K562 (cell line): ENCODE measurements at regions not wholly inside any gene's neighbourhood (a gene's known extent, or its start where the extent isn't known, plus 50 kb on each side); places are given as distances from the start of the nearest gene placed in this dataset.

ENCODE experiments used
- ATF1 ChIP-seq, 2 experiments: fragments of 450-650 bp in 1 of 2; IDR thresholded peaks; 2 replicates each; pipeline ENCODE4 v1.6.1; 2016; ENCODE audit warnings: missing compliant biosample characterization in 1 of 2, missing genetic modification characterization in 1 of 2
- CHD1 ChIP-seq: fragments of 200-600 bp; sonication (generic); IDR thresholded peaks from one replicate; pipeline ENCODE4 v1.6.1; 2012; ENCODE audit warnings: mild to moderate bottlenecking, moderate library complexity, low read length, inconsistent platforms
- EP300 ChIP-seq: IDR thresholded peaks from 2 replicates; pipeline ENCODE4 v1.6.1; 2012; ENCODE audit warnings: low read length, improper control_type of control experiment
- HNRNPK ChIP-seq: fragments of 200-400 bp; formaldehyde crosslinking; IDR thresholded peaks from one replicate; pipeline ENCODE4 v1.6.1; 2018; ENCODE audit warnings: mild to moderate bottlenecking, low read depth, low read length; ENCODE audit not compliant: poor library complexity, severe bottlenecking
- KLF6 ChIP-seq: fragments of 250-450 bp; sonication (Bioruptor Pico); IDR thresholded peaks from 2 replicates; pipeline ENCODE4 v1.4.0; 2020; ENCODE audit warnings: mild to moderate bottlenecking, moderate library complexity, borderline replicate concordance
- MAZ ChIP-seq, 2 experiments: fragments of 450-650 bp in 1 of 2; sonication (generic) in 1 of 2; formaldehyde crosslinking; IDR thresholded peaks in 1 of 2; conservative IDR thresholded peaks in 1 of 2; 2 replicates each; pipeline versions ENCODE4 v1.4.0 to v1.5.0; 2020; ENCODE audit warnings: mild to moderate bottlenecking in 1 of 2, missing genetic modification reagents in 1 of 2
- MEF2D ChIP-seq: conservative IDR thresholded peaks from 2 replicates; pipeline ENCODE4 v1.6.1; 2016; ENCODE audit warnings: low read depth, missing genetic modification characterization, missing compliant biosample characterization
- RNF219 ChIP-seq: fragments of 250-450 bp; sonication (Bioruptor Pico); IDR thresholded peaks from 2 replicates; pipeline ENCODE4 v1.5.0; 2022; ENCODE audit warnings: mild to moderate bottlenecking
- YBX1 ChIP-seq: fragments of 450-650 bp; IDR thresholded peaks from 2 replicates; pipeline ENCODE4 v1.7.1; 2016; ENCODE audit warnings: mild to moderate bottlenecking
- ZMIZ1 ChIP-seq, 2 experiments: fragments of 150-350 bp in 1 of 2; IDR thresholded peaks; 2 replicates each; pipeline ENCODE4 v1.6.1; 2012 to 2016; ENCODE audit warnings: low read depth in 2 of 2, low read length in 2 of 2, mild to moderate bottlenecking in 1 of 2, moderate library complexity in 1 of 2
- ZNF175 ChIP-seq: fragments of 200-800 bp; sonication (Bioruptor generic); IDR thresholded peaks from 2 replicates; pipeline ENCODE4 v1.6.1; 2016; ENCODE audit warnings: low read depth, mild to moderate bottlenecking, missing genetic modification characterization, missing compliant biosample characterization
- ZNF644 ChIP-seq: fragments of 200-800 bp; sonication (Bioruptor generic); IDR thresholded peaks from 2 replicates; pipeline ENCODE4 v1.6.1; 2016; ENCODE audit warnings: low read depth, missing genetic modification characterization, missing compliant biosample characterization
- ZNF766 ChIP-seq: fragments of 200-800 bp; sonication (Bioruptor generic); conservative IDR thresholded peaks from 2 replicates; pipeline ENCODE4 v1.6.1; 2016; ENCODE audit warnings: missing genetic modification characterization, missing compliant biosample characterization
- TF ChIP-seq, protein P1 (sequence below): fragments of 450-650 bp; formaldehyde crosslinking; IDR thresholded peaks from 2 replicates; pipeline ENCODE4 v1.4.0; 2022; ENCODE audit warnings: missing genetic modification characterization
- TF ChIP-seq, protein P2 (sequence below): fragments of 200-800 bp; sonication (Bioruptor generic); IDR thresholded peaks from 2 replicates; pipeline ENCODE4 v1.6.1; 2017; ENCODE audit warnings: missing genetic modification characterization, missing compliant biosample characterization
- TF ChIP-seq, protein P3 (sequence below): fragments of 450-650 bp; formaldehyde crosslinking; IDR thresholded peaks from 2 replicates; pipeline ENCODE4 v1.4.0; 2020; ENCODE audit warnings: mild to moderate bottlenecking, moderate library complexity

- TF ChIP-seq, protein P1, sequence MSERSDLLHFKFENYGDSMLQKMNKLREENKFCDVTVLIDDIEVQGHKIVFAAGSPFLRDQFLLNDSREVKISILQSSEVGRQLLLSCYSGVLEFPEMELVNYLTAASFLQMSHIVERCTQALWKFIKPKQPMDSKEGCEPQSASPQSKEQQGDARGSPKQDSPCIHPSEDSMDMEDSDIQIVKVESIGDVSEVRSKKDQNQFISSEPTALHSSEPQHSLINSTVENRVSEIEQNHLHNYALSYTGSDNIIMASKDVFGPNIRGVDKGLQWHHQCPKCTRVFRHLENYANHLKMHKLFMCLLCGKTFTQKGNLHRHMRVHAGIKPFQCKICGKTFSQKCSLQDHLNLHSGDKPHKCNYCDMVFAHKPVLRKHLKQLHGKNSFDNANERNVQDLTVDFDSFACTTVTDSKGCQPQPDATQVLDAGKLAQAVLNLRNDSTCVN (CRISPR knock-in tag), result no peak
- TF ChIP-seq ZNF175, result peak; percentile 29; the same call in 1 of the 2 replicates
- no peak for TF ChIP-seq HNRNPK
- TF ChIP-seq ZNF644 (tag), result peak; percentile 65; the same call in 1 of the 2 replicates
- peak; percentile 81 for TF ChIP-seq EP300
- TF ChIP-seq, protein P2, sequence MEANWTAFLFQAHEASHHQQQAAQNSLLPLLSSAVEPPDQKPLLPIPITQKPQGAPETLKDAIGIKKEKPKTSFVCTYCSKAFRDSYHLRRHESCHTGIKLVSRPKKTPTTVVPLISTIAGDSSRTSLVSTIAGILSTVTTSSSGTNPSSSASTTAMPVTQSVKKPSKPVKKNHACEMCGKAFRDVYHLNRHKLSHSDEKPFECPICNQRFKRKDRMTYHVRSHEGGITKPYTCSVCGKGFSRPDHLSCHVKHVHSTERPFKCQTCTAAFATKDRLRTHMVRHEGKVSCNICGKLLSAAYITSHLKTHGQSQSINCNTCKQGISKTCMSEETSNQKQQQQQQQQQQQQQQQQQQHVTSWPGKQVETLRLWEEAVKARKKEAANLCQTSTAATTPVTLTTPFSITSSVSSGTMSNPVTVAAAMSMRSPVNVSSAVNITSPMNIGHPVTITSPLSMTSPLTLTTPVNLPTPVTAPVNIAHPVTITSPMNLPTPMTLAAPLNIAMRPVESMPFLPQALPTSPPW, result 0 out of 2 replicates have a peak, but pooled peaks have one; percentile 26
- TF ChIP-seq ATF1 (CRISPR knock-in tag; IDR thresholded peaks at IDR 0.05), result no peak
- TF ChIP-seq ATF1 (tag; IDR thresholded peaks at IDR 0.05), result peak; percentile 84
- TF ChIP-seq RNF219, result no peak
- TF ChIP-seq KLF6, result no peak
- TF ChIP-seq ZNF766, result peak; percentile 32; the same call in 1 of the 2 replicates
- peak; percentile 91 for TF ChIP-seq MEF2D
- TF ChIP-seq, protein P3, sequence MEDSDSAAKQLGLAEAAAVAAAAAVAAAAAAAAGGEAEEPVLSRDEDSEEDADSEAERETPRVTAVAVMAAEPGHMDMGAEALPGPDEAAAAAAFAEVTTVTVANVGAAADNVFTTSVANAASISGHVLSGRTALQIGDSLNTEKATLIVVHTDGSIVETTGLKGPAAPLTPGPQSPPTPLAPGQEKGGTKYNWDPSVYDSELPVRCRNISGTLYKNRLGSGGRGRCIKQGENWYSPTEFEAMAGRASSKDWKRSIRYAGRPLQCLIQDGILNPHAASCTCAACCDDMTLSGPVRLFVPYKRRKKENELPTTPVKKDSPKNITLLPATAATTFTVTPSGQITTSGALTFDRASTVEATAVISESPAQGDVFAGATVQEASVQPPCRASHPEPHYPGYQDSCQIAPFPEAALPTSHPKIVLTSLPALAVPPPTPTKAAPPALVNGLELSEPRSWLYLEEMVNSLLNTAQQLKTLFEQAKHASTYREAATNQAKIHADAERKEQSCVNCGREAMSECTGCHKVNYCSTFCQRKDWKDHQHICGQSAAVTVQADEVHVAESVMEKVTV (CRISPR knock-in tag), result no peak
- peak in 1 of 2 experiments; percentile 53; a peak in 1 of 4 replicates for TF ChIP-seq ZMIZ1 (IDR thresholded peaks at IDR 0.05; ENCODE audit: low read depth in 2 of 2, low read length in 2 of 2)
- peak in 1 of 2 experiments; percentile 29; a peak in 1 of 4 replicates for TF ChIP-seq MAZ (CRISPR knock-in tag; conservative IDR thresholded peaks at IDR 0.05 in 1 of 2, IDR thresholded peaks at IDR 0.05 in 1 of 2)
- TF ChIP-seq YBX1, result no peak
- TF ChIP-seq CHD1, result no peak
Observed at GRCh38 chr21:39094847-39095579, 88.2 kb downstream of the PSMG1 start (continued).
